ENCODE measurements at regions not wholly inside any gene's neighbourhood (a gene's known extent, or its start where the extent isn't known, plus 50 kb on each side); places are given as distances from the start of the nearest gene placed in this dataset.

- H3K27me3 ChIP-seq (ENCODE audit: control insufficient read depth in 3 of 3, insufficient read depth in 3 of 3, low read length in 3 of 3), result peaks cover 0 to 42% (median 2%) of the 10 kb centered on the region in 3 donors
These were observed 64.7 kb upstream of the GLI2 start for GRCh38 chr2:120670771-120671480.

GRCh38 chr2:120672526-120673204, 63.0 kb upstream of the GLI2 start:
- Histone ChIP-seq H3K4me3 (ENCODE audit: low read depth in 1 of 3, low read length in 3 of 3) (no peak overlapping the region), H3K36me3 (ENCODE audit: control insufficient read depth in 3 of 3, insufficient read depth in 2 of 3, low read depth in 1 of 3, low read length in 3 of 3) (no peaks in the 10 kb centered on the region), H3K4me1 (ENCODE audit: control insufficient read depth in 3 of 3, insufficient read depth in 2 of 3, low read depth in 1 of 3, low read length in 2 of 3) (peaks cover 0 to 6% (median 0%) of the 10 kb centered on the region in 3 donors), H3K27me3 (ENCODE audit: control insufficient read depth in 3 of 3, insufficient read depth in 3 of 3, low read length in 3 of 3) (peaks cover 0 to 52% (median 2%) of the 10 kb centered on the region in 3 donors), H3K9me3 (ENCODE audit: control insufficient read depth in 2 of 2, insufficient read depth in 1 of 2, low read depth in 1 of 2, low read length in 1 of 2) (peaks cover 0 to 11% of the 10 kb centered on the region in 2 donors), H3K27ac (ENCODE audit: low read depth in 1 of 3, low read length in 2 of 3) (no peak overlapping the region)
- no peak for FAIRE-seq
- no peak for DNase-seq
- 72 to 80% (median 73%) methylated on average over 16 of the region's 16 CpGs for WGBS, 3 donors

More at GRCh38 chr2:120670771-120671480, 64.7 kb upstream of the GLI2 start:
- Histone ChIP-seq H3K36me3 (ENCODE audit: control insufficient read depth in 3 of 3, insufficient read depth in 2 of 3, low read depth in 1 of 3, low read length in 3 of 3) (no peaks in the 10 kb centered on the region), H3K27ac (ENCODE audit: low read depth in 1 of 3, low read length in 2 of 3) (no peak overlapping the region), H3K9me3 (ENCODE audit: control insufficient read depth in 2 of 2, insufficient read depth in 1 of 2, low read depth in 1 of 2, low read length in 1 of 2) (peaks cover 0 to 21% of the 10 kb centered on the region in 2 donors), H3K4me1 (ENCODE audit: control insufficient read depth in 3 of 3, insufficient read depth in 2 of 3, low read depth in 1 of 3, low read length in 2 of 3) (peaks cover 0 to 6% (median 0%) of the 10 kb centered on the region in 3 donors), H3K4me3 (ENCODE audit: low read depth in 1 of 3, low read length in 3 of 3) (no peak overlapping the region)
- DNase-seq (no peak), FAIRE-seq (no peak)
- WGBS, 3 donors, result 55 to 70% (median 60%) methylated on average over 16 of the region's 16 CpGs

- 71 to 89% (median 79%) methylated on average over 9 of the region's 9 CpGs for whole genome bisulfite sequencing, 3 donors
- no peak overlapping the region for H3K4me3 ChIP-seq (ENCODE audit: low read depth in 1 of 3, low read length in 3 of 3)
- DNase-seq (no peak), FAIRE-seq (no peak)
- peaks cover 0 to 6% (median 0%) of the 10 kb centered on the region in 3 donors for H3K4me1 ChIP-seq (ENCODE audit: control insufficient read depth in 3 of 3, insufficient read depth in 2 of 3, low read depth in 1 of 3, low read length in 2 of 3)
- H3K27ac ChIP-seq (ENCODE audit: low read depth in 1 of 3, low read length in 2 of 3), result no peak overlapping the region
- H3K36me3 ChIP-seq (ENCODE audit: control insufficient read depth in 3 of 3, insufficient read depth in 2 of 3, low read depth in 1 of 3, low read length in 3 of 3), result no peaks in the 10 kb centered on the region
- peaks cover 0 to 7% of the 10 kb centered on the region in 2 donors for H3K9me3 ChIP-seq (ENCODE audit: control insufficient read depth in 2 of 2, insufficient read depth in 1 of 2, low read depth in 1 of 2, low read length in 1 of 2)
- peaks cover 0 to 49% (median 2%) of the 10 kb centered on the region in 3 donors for H3K27me3 ChIP-seq (ENCODE audit: control insufficient read depth in 3 of 3, insufficient read depth in 3 of 3, low read length in 3 of 3)
These were observed 62.5 kb upstream of the GLI2 start for GRCh38 chr2:120673205-120673550.

GRCh38 chr2:120673571-120674061, 62.1 kb upstream of the GLI2 start:
- no peak overlapping the region for H3K4me3 ChIP-seq (ENCODE audit: low read depth in 1 of 3, low read length in 3 of 3)
- H3K4me1 ChIP-seq (ENCODE audit: control insufficient read depth in 3 of 3, insufficient read depth in 2 of 3, low read depth in 1 of 3, low read length in 2 of 3), result peaks cover 0 to 6% (median 0%) of the 10 kb centered on the region in 3 donors
- H3K9me3 ChIP-seq (ENCODE audit: control insufficient read depth in 2 of 2, insufficient read depth in 1 of 2, low read depth in 1 of 2, low read length in 1 of 2), result peaks cover 0 to 7% of the 10 kb centered on the region in 2 donors
- peaks cover 0 to 47% (median 2%) of the 10 kb centered on the region in 3 donors for H3K27me3 ChIP-seq (ENCODE audit: control insufficient read depth in 3 of 3, insufficient read depth in 3 of 3, low read length in 3 of 3)
- FAIRE-seq (no peak), DNase-seq (no peak)
- 82 to 90% (median 88%) methylated on average over 13 of the region's 13 CpGs for WGBS, 3 donors
- no peak overlapping the region for H3K27ac ChIP-seq (ENCODE audit: low read depth in 1 of 3, low read length in 2 of 3)
- no peaks in the 10 kb centered on the region for H3K36me3 ChIP-seq (ENCODE audit: control insufficient read depth in 3 of 3, insufficient read depth in 2 of 3, low read depth in 1 of 3, low read length in 3 of 3)

- 69 to 82% (median 77%) methylated on average over 21 of the region's 21 CpGs for WGBS, 3 donors
- Histone ChIP-seq H3K4me1 (ENCODE audit: control insufficient read depth in 3 of 3, insufficient read depth in 2 of 3, low read depth in 1 of 3, low read length in 2 of 3) (peaks cover 0 to 3% (median 0%) of the 10 kb centered on the region in 3 donors), H3K27me3 (ENCODE audit: control insufficient read depth in 3 of 3, insufficient read depth in 3 of 3, low read length in 3 of 3) (peaks cover 0 to 46% (median 2%) of the 10 kb centered on the region in 3 donors), H3K4me3 (ENCODE audit: low read depth in 1 of 3, low read length in 3 of 3) (no peak overlapping the region), H3K27ac (ENCODE audit: low read depth in 1 of 3, low read length in 2 of 3) (no peak overlapping the region), H3K9me3 (ENCODE audit: control insufficient read depth in 2 of 2, insufficient read depth in 1 of 2, low read depth in 1 of 2, low read length in 1 of 2) (peaks cover 0 to 7% of the 10 kb centered on the region in 2 donors), H3K36me3 (ENCODE audit: control insufficient read depth in 3 of 3, insufficient read depth in 2 of 3, low read depth in 1 of 3, low read length in 3 of 3) (no peaks in the 10 kb centered on the region)
- no peak for DNase-seq
- no peak for FAIRE-seq
These were observed 61.2 kb upstream of the GLI2 start for GRCh38 chr2:120674246-120675170.

GRCh38 chr2:120675460-120676130, 60.1 kb upstream of the GLI2 start:
- Histone ChIP-seq H3K9me3 (ENCODE audit: control insufficient read depth in 2 of 2, insufficient read depth in 1 of 2, low read depth in 1 of 2, low read length in 1 of 2) (peaks cover 0 to 7% of the 10 kb centered on the region in 2 donors), H3K27ac (ENCODE audit: low read depth in 1 of 3, low read length in 2 of 3) (no peak overlapping the region), H3K4me1 (ENCODE audit: control insufficient read depth in 3 of 3, insufficient read depth in 2 of 3, low read depth in 1 of 3, low read length in 2 of 3) (peaks cover 0 to 4% (median 0%) of the 10 kb centered on the region in 3 donors), H3K36me3 (ENCODE audit: control insufficient read depth in 3 of 3, insufficient read depth in 2 of 3, low read depth in 1 of 3, low read length in 3 of 3) (no peaks in the 10 kb centered on the region), H3K27me3 (ENCODE audit: control insufficient read depth in 3 of 3, insufficient read depth in 3 of 3, low read length in 3 of 3) (peaks cover 0 to 40% (median 2%) of the 10 kb centered on the region in 3 donors), H3K4me3 (ENCODE audit: low read depth in 1 of 3, low read length in 3 of 3) (no peak overlapping the region)
- 36 to 44% (median 37%) methylated on average over 26 of the region's 26 CpGs for WGBS, 3 donors
- FAIRE-seq, result no peak
- peak; percentile 47 to 60 for DNase-seq

GRCh38 chr2:120677221-120677620, 58.4 kb upstream of the GLI2 start:
- Histone ChIP-seq H3K9me3 (ENCODE audit: control insufficient read depth in 2 of 2, insufficient read depth in 1 of 2, low read depth in 1 of 2, low read length in 1 of 2) (peaks cover 0 to 7% of the 10 kb centered on the region in 2 donors), H3K27ac (ENCODE audit: low read depth in 1 of 3, low read length in 2 of 3) (no peak overlapping the region), H3K27me3 (ENCODE audit: control insufficient read depth in 3 of 3, insufficient read depth in 3 of 3, low read length in 3 of 3) (peaks cover 0 to 43% (median 2%) of the 10 kb centered on the region in 3 donors), H3K4me3 (ENCODE audit: low read depth in 1 of 3, low read length in 3 of 3) (no peak overlapping the region), H3K36me3 (ENCODE audit: control insufficient read depth in 3 of 3, insufficient read depth in 2 of 3, low read depth in 1 of 3, low read length in 3 of 3) (no peaks in the 10 kb centered on the region), H3K4me1 (ENCODE audit: control insufficient read depth in 3 of 3, insufficient read depth in 2 of 3, low read depth in 1 of 3, low read length in 2 of 3) (peaks cover 0 to 4% (median 0%) of the 10 kb centered on the region in 3 donors)
- 81 to 87% (median 85%) methylated on average over 10 of the region's 10 CpGs for WGBS, 3 donors
- DNase-seq, result no peak
- FAIRE-seq, result no peak
